SH-SY5Y (cell line): ENCODE measurements at regions not wholly inside any gene's neighbourhood (a gene's known extent, or its start where the extent isn't known, plus 50 kb on each side); places are given as distances from the start of the nearest gene placed in this dataset.

Experiments used
- GATA2 ChIP-seq: IDR thresholded peaks from 2 replicates; pipeline ENCODE4 v1.6.1; 2011; ENCODE audit warnings: mild to moderate bottlenecking, low read depth, low read length
- GATA3 ChIP-seq: IDR thresholded peaks from 2 replicates; pipeline ENCODE4 v1.6.1; 2011; ENCODE audit warnings: low read depth, mild to moderate bottlenecking, low read length, moderate library complexity

DNA sequence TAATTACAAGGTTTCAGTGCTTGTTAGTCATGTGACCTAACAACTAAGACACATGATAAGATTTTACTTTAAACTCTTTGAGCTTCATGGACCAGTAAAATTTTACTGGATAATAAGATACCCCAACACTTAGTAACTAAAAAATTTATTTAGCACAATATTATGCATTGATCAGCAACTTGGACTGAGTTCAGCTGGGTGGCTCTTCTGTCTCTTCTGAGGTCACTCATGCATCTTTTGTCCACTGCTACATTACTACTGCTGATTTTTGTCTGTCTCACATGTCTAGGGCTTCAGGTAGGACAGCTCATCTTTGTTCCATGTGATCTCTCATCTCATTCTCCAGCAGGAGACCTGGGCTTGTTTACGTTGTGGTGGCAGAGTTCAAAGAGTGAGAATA lies 370.2 kb upstream of the TMTC1 start:
- TF ChIP-seq GATA3: no peak
- no peak for TF ChIP-seq GATA2
